GM18861 (cell line): ENCODE measurements at regions not wholly inside any gene's neighbourhood (a gene's known extent, or its start where the extent isn't known, plus 50 kb on each side); places are given as distances from the start of the nearest gene placed in this dataset.
"Not testable (repeated sequence)": the region's sequence is repeated elsewhere in the genome, so short reads cannot be mapped to it uniquely, and the experiment has no call there.

Experiments used
- ATAC-seq: cut with Tn5 transposase; IDR thresholded peaks from one replicate; pipeline ENCODE4 v1.9.1; 2021; ENCODE audit not compliant: unreplicated experiment

- not testable (repeated sequence) for ATAC-seq
Observed at GRCh38 chr2:88802026-88802425, 110.6 kb downstream of the RPIA start.

GRCh38 chr2:88807237-88807962, 115.9 kb downstream of the RPIA start:
- ATAC-seq: no peak

- ATAC-seq: no peak
Observed at GRCh38 chr2:88808083-88808482, 116.6 kb downstream of the RPIA start.

GRCh38 chr2:88808652-88809051, 117.2 kb downstream of the RPIA start:
- ATAC-seq: no peak

- ATAC-seq: no peak
Observed at GRCh38 chr2:88809216-88809615, 117.7 kb downstream of the RPIA start.

GRCh38 chr2:88810017-88810416, 118.5 kb downstream of the RPIA start:
- ATAC-seq: peak; percentile 73

GRCh38 chr2:88810488-88810887, 119.0 kb downstream of the RPIA start:
- ATAC-seq: no peak

- no peak for ATAC-seq
Observed at GRCh38 chr2:88811233-88811632, 119.8 kb downstream of the RPIA start.

- no peak for ATAC-seq
Observed at GRCh38 chr2:88811681-88812080, 120.2 kb downstream of the RPIA start.

GRCh38 chr2:88813612-88814011, 122.1 kb downstream of the RPIA start:
- no peak for ATAC-seq

GRCh38 chr2:88815282-88815681, 123.8 kb downstream of the RPIA start:
- ATAC-seq: no peak

GRCh38 chr2:88815697-88816096, 124.2 kb downstream of the RPIA start:
- no peak for ATAC-seq

GRCh38 chr2:88818381-88818780, 126.9 kb downstream of the RPIA start:
- ATAC-seq: no peak

- no peak for ATAC-seq
Observed at GRCh38 chr2:88824951-88825350, 133.5 kb downstream of the RPIA start.

GRCh38 chr2:88826399-88826798, 134.9 kb downstream of the RPIA start:
- ATAC-seq: no peak

- ATAC-seq: no peak
Observed at GRCh38 chr2:88827821-88828220, 136.3 kb downstream of the RPIA start.

GRCh38 chr2:88828397-88829137, 137.1 kb downstream of the RPIA start:
- ATAC-seq: no peak

- no peak for ATAC-seq
Observed at GRCh38 chr2:88829607-88830463, 138.4 kb downstream of the RPIA start.

GRCh38 chr2:88831071-88831791, 139.8 kb downstream of the RPIA start:
- no peak for ATAC-seq

- ATAC-seq: peak; percentile 51
Observed at GRCh38 chr2:88831792-88832248, 140.3 kb downstream of the RPIA start.
